NCI-H187 (cell line): ENCODE measurements at regions not wholly inside any gene's neighbourhood (a gene's known extent, or its start where the extent isn't known, plus 50 kb on each side); places are given as distances from the start of the nearest gene placed in this dataset.

ENCODE experiments used
- DNase-seq, 2 experiments: peaks; one replicate each; lab custom pipeline; 2025; lab: John Stamatoyannopoulos, UW

GRCh38 chr21:26653430-26653829, 80.3 kb upstream of the CYYR1 start:
- no peak for DNase-seq

DNA sequence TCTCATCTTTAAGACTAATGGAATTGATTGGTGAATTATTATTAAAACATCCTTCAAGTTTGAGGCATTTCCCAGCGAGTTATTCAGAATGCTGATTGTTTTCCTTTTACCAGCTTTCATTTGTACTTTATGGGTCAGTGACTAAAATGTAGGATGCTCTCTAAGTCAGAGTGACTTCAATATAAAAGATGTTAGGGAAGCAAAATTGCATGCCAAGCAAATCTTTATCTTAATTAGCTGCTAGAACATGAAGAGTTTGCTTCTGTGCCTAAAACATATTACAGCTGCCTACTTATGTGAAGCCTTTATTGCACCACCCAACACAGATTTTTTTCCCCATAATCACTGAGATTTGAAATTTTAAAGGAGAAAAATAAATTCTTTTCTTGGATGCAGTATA, 79.8 kb upstream of the CYYR1 start:
- no peak for DNase-seq

GRCh38 chr21:26641062-26641461, 68.0 kb upstream of the CYYR1 start:
- DNase-seq, result no peak

GRCh38 chr21:26637201-26637745, 64.2 kb upstream of the CYYR1 start:
- no peak for DNase-seq

- DNase-seq, result no peak
Observed at GRCh38 chr21:26635681-26636080, 62.6 kb upstream of the CYYR1 start.

GRCh38 chr21:26632691-26633090, 59.6 kb upstream of the CYYR1 start:
- no peak for DNase-seq

DNA sequence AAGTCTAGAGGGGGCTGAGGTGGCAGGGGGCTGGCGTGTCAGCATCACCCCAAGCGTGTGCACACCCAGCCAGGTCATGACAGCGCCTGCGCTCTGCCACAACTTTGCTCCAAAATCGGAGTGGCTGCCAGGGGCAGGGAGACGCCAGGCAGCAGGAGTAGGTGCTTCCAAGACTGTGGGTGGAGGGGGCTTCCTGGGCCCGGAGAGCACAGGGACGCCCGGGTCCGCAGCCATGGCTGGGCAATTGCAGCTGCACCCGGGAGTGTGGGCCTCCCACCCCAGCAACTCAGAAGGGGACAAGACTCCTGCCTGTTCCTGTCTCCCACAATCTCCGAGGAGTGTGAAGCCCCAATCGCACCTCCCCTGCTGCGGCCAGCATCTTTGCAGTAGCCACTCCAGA, 53.1 kb upstream of the CYYR1 start:
- DNase-seq, result no peak

GRCh38 chr21:26624983-26625519, 52.0 kb upstream of the CYYR1 start:
- no peak for DNase-seq
